Left lung (tissue), 4 donors: ENCODE measurements at regions not wholly inside any gene's neighbourhood (a gene's known extent, or its start where the extent isn't known, plus 50 kb on each side); places are given as distances from the start of the nearest gene placed in this dataset.

Experiments
- ATAC-seq: fragments of 200-7000 bp; cut with Tn5 transposase; one replicate; pipeline ENCODE4 v1.9.1; 2020; ENCODE audit warnings: moderate library complexity
- DNase-seq, 4 donors: peaks; one replicate each; pipeline ENCODE4 v3.0.0-alpha.2; 2013 to 2020
- H3K27ac ChIP-seq, 2 donors: fragments of 200-600 bp; sonication (generic) in 1 of 2; one replicate each; pipeline versions ENCODE4 v1.5.0 to v1.8.0; 2020 to 2021
- H3K27me3 ChIP-seq, 2 donors: fragments of 200-600 bp; sonication (generic) in 1 of 2; one replicate each; pipeline versions ENCODE4 v1.5.0 to v1.8.0; 2020 to 2021
- H3K36me3 ChIP-seq, 2 donors: fragments of 200-600 bp; sonication (generic) in 1 of 2; one replicate each; pipeline versions ENCODE4 v1.5.0 to v1.8.0; 2020 to 2021
- H3K4me1 ChIP-seq, 2 donors: fragments of 200-600 bp; one replicate each; pipeline ENCODE4 v1.8.0; 2021
- H3K4me3 ChIP-seq, 2 donors: fragments of 200-600 bp; sonication (generic) in 1 of 2; one replicate each; pipeline versions ENCODE4 v1.5.0 to v1.8.0; 2020 to 2021; ENCODE audit warnings: mild to moderate bottlenecking in 1 of 2
- H3K9me3 ChIP-seq, 2 donors: fragments of 200-600 bp; sonication (generic) in 1 of 2; one replicate each; pipeline versions ENCODE4 v1.5.0 to v1.8.0; 2020 to 2021
- intact Hi-C, 2 donors: fragments of 100-400 bp; cut with DNase I; formaldehyde crosslinking; loops; one replicate each; pipeline versions ENCODE4 v1.11.2 to v1.14.2; 2022
- TF ChIP-seq, protein P1 (sequence below), 2 donors: fragments of 200-600 bp; sonication (generic) in 1 of 2; IDR thresholded peaks; one replicate each; pipeline versions ENCODE4 v1.5.0 to v1.8.0; 2021; ENCODE audit warnings: antibody characterized with exemption in 2 of 2
- donor health status: DM: no; HTN: yes; CAD: no.
- donor health status: DM: no; HTN: no; CAD: no.

DNA sequence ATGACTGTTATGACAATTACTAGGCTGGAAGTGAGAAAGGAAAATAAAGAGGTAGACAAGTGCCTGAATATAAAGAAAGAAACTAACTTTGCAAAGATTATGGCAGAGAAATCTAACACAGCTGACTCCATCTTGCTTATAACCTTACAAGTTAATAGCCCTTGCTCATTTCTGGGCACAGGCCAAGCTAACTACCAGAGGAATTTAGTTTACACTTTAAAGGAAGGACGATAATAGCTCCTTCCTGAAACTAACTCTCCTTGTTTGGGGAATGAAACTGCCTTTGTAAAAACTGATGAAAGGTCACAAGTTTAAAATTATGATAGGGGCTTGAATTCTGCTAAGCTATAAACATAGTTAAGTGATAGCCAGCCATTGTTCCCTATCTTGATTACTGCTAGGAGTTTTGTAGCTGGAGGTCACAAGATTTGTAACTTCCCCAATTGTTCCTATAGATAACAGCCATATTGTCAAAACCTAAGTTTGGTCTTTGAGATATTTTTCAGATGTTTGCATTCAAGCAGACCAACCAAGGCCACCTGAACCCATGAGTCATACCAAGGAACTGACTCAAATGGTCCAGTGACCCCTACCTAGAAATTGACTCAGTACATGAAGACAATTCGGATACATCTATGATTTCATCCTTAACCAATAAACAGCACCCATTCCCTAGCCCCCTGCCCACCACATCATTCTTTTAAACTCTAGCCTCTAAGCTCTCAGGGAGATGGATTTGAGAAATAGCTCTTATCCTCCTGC is 209.2 kb upstream of the LRATD1 start:
- Histone ChIP-seq H3K9me3 (peaks cover 0 to 5% of the 10 kb centered on the region in 2 donors), H3K27ac (no peak overlapping the region), H3K4me1 (no peaks in the 10 kb centered on the region), H3K27me3 (no peaks in the 10 kb centered on the region), H3K36me3 (no peaks in the 10 kb centered on the region), H3K4me3 (no peak overlapping the region)
- intact Hi-C loops, result no loop called here
- DNase-seq, result no peak
- no peak for ATAC-seq
- TF ChIP-seq, protein P1, sequence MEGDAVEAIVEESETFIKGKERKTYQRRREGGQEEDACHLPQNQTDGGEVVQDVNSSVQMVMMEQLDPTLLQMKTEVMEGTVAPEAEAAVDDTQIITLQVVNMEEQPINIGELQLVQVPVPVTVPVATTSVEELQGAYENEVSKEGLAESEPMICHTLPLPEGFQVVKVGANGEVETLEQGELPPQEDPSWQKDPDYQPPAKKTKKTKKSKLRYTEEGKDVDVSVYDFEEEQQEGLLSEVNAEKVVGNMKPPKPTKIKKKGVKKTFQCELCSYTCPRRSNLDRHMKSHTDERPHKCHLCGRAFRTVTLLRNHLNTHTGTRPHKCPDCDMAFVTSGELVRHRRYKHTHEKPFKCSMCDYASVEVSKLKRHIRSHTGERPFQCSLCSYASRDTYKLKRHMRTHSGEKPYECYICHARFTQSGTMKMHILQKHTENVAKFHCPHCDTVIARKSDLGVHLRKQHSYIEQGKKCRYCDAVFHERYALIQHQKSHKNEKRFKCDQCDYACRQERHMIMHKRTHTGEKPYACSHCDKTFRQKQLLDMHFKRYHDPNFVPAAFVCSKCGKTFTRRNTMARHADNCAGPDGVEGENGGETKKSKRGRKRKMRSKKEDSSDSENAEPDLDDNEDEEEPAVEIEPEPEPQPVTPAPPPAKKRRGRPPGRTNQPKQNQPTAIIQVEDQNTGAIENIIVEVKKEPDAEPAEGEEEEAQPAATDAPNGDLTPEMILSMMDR (IDR thresholded peaks at IDR 0.05), result no peak

DNA sequence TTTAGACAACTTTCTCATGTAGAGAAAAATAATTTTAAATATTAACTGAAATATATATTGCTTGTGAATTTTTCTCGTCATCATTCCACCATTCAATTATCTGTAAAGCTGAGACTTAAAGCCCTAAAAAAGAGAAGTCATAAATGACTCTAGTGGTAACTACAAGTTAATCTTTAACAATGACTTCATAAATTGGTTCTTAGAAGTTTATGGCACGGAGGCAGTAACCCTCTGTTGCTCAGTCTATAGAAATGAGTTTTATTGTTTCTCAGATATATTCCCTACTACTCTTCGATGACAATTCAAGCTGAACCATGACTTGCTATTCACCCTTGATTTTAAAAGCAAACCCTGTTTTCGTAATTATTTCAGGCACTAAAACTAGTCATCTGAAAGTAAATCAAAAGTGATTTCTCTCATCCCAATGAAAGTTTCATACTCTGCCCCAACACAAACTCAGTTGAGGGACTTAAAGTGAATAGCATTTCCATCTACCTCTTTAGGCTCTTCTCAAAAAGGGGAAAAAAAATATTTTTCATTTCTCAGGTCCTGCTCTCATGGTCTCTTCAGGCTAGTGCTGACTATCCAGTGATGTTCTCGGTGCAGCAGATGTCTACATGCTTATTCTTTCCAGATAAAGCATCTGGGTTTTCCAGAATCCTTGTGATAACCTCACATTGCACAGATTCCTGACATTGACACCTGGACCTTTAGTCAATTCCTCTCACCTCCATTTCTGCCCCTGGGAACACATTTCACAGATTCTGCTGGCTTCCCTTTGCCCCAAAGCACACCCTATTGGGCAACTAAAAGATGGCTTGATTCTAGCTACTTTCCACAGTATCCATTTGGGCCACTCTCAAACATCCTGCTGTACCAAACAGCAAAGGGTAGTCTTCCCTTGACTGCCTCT is 207.8 kb upstream of the LRATD1 start:
- Histone ChIP-seq H3K27ac (no peak overlapping the region), H3K27me3 (no peaks in the 10 kb centered on the region), H3K9me3 (peaks cover 0 to 2% of the 10 kb centered on the region in 2 donors), H3K36me3 (no peaks in the 10 kb centered on the region), H3K4me3 (no peak overlapping the region), H3K4me1 (no peaks in the 10 kb centered on the region)
- intact Hi-C loops, result no loop called here
- TF ChIP-seq, protein P1 (IDR thresholded peaks at IDR 0.05), result no peak
- ATAC-seq (no peak), DNase-seq (no peak)

DNA sequence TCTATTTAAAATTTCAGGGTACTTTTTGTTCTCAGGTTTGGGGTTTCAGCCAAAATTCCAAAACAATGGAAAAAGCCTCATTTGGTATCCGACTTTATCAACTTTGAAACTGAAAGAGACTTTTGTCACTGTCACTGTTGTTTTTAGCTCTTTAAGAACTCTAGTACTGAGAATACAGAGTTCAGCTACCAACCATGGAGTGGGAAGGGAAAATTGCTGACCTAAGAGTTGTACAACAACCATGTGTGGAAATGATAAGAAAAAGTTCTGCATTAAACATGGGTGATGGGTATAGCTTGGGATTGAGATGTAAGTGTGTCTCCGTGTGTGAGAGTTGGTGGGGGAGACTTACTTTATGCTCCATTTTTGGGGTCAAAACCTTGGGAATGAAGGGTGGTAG is 206.6 kb upstream of the LRATD1 start:
- H3K4me1 ChIP-seq, result no peaks in the 10 kb centered on the region
- TF ChIP-seq, protein P1 (IDR thresholded peaks at IDR 0.05), result no peak
- ATAC-seq, result no peak
- intact Hi-C loops, result no loop called here
- H3K9me3 ChIP-seq, result peaks cover 0 to 2% of the 10 kb centered on the region in 2 donors
- H3K27me3 ChIP-seq, result no peaks in the 10 kb centered on the region
- H3K36me3 ChIP-seq, result no peaks in the 10 kb centered on the region
- H3K4me3 ChIP-seq, result no peak overlapping the region
- DNase-seq, result no peak
- no peak overlapping the region for H3K27ac ChIP-seq

DNA sequence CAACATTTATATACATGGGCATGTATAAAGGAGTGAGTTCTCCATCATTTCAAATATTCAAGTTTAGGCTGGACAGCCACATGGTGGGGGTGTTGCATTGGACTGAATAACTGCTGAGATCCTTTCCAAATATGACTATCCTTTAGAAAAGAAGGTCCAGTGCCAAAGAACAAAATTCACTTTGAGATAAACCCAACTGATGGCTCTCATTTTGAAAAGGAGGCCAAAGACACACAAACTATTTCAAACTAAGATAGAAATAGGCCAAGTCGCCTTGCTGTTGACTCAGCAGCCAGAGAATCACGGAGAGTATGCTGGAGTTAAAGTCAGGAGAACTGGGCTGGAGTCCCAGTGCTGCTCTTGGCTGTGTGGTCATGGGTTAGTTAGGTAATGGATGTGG is 204.5 kb upstream of the LRATD1 start:
- ATAC-seq, result peak; percentile 57
- TF ChIP-seq, protein P1 (IDR thresholded peaks at IDR 0.05), result no peak
- peaks cover 0 to 2% of the 10 kb centered on the region in 2 donors for H3K9me3 ChIP-seq
- H3K27ac ChIP-seq, result no peak overlapping the region
- H3K4me1 ChIP-seq, result no peaks in the 10 kb centered on the region
- intact Hi-C loops, result no loop called here
- H3K27me3 ChIP-seq, result no peaks in the 10 kb centered on the region
- no peaks in the 10 kb centered on the region for H3K36me3 ChIP-seq
- no peak overlapping the region for H3K4me3 ChIP-seq
- peak in 1 of 4 donors; percentile 10 for DNase-seq

DNA sequence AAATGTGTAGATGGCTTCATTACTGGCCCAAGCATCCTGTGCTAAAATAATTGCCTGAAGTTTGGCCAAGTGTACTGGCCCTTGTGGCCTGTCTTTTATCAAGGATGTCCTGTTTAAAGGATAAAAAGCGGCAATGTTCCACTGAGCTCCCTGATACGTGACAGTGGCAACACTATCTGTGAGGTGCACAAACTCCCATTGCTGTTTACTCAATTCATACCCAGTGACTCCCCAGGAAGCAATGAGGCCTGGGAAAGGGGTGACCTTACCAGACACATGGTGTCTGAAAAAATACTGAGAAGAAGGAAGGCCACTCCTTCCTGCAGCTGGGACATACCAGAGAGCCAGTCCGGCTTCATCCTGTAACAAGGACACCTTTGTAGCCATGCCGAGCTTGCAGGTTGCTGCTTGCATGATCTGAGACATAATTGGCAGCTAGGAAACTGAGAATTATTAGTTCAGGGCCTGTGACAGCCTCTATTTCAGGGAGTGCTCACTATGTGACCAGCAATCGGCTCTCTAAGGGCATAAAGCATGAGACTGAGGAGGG is 198.5 kb upstream of the LRATD1 start:
- H3K9me3 ChIP-seq, result peaks cover 0 to 10% of the 10 kb centered on the region in 2 donors
- H3K27me3 ChIP-seq, result no peaks in the 10 kb centered on the region
- TF ChIP-seq, protein P1 (IDR thresholded peaks at IDR 0.05), result no peak
- intact Hi-C loops, result no loop called here
- ATAC-seq (no peak), DNase-seq (no peak)
- H3K36me3 ChIP-seq, result no peaks in the 10 kb centered on the region
- no peak overlapping the region for H3K4me3 ChIP-seq
- H3K27ac ChIP-seq, result no peak overlapping the region
- no peaks in the 10 kb centered on the region for H3K4me1 ChIP-seq
